ENCODE measurements at regions not wholly inside any gene's neighbourhood (a gene's known extent, or its start where the extent isn't known, plus 50 kb on each side); places are given as distances from the start of the nearest gene placed in this dataset.

DNA sequence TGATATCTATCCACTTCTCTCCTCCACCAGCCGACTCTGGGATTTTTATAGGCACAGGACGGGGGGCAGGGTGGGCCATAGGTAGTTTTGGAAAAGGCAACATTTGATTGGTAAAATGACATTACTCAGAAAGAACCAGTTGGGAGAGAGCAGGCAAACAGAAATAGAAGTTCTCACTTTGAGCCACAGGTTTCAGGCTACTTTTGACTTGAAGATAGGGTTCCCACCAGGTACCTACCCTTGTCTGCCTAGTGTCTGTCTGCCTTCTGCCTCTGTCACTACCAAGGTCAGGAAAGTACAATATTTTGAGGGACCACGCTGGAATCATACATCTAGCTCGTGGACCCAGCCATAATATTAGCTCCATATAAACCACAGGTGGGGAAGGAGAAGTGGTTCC, 412.9 kb upstream of the GRM7 start:
- Histone ChIP-seq H3K4me1 (ENCODE audit: insufficient read depth, low read length, poor library complexity, severe bottlenecking) (no peaks in the 10 kb centered on the region), H3K4me2 (ENCODE audit: low read length) (no peak overlapping the region), H2AFZ (ENCODE audit: low read length) (no peak overlapping the region), H3K36me3 (ENCODE audit: insufficient read depth, low read length) (no peaks in the 10 kb centered on the region), H3K27ac (ENCODE audit: low read depth, low read length, poor library complexity, severe bottlenecking) (no peak overlapping the region), H3K9me3 (ENCODE audit: low read length) (no peaks in the 10 kb centered on the region), H4K20me1 (ENCODE audit: insufficient read depth, low read length) (no peaks in the 10 kb centered on the region), H3K79me2 (ENCODE audit: insufficient read depth, low read depth, low read length) (no peaks in the 10 kb centered on the region), H3K9me2 (ENCODE audit: insufficient read depth, low read length) (no peaks in the 10 kb centered on the region), H3K4me3 (ENCODE audit: low read depth, low read length, poor library complexity, severe bottlenecking) (no peak overlapping the region)
- CTCF ChIA-PET (ENCODE audit: unreplicated experiment), result no interaction called here
- POLR2A ChIA-PET, result interaction anchor here (0.7 kb wide), 1 partner anchor 100 kb away, joined by 3 read pairs; no protein-coding TSS in a partner anchor
- intact Hi-C loops (cut with micrococcal nuclease; ENCODE audit: unreplicated experiment), result no loop called here
- DNase-seq (ENCODE audit: low spot score), result no peak
- TF ChIP-seq, protein P1, sequence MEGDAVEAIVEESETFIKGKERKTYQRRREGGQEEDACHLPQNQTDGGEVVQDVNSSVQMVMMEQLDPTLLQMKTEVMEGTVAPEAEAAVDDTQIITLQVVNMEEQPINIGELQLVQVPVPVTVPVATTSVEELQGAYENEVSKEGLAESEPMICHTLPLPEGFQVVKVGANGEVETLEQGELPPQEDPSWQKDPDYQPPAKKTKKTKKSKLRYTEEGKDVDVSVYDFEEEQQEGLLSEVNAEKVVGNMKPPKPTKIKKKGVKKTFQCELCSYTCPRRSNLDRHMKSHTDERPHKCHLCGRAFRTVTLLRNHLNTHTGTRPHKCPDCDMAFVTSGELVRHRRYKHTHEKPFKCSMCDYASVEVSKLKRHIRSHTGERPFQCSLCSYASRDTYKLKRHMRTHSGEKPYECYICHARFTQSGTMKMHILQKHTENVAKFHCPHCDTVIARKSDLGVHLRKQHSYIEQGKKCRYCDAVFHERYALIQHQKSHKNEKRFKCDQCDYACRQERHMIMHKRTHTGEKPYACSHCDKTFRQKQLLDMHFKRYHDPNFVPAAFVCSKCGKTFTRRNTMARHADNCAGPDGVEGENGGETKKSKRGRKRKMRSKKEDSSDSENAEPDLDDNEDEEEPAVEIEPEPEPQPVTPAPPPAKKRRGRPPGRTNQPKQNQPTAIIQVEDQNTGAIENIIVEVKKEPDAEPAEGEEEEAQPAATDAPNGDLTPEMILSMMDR (conservative IDR thresholded peaks at IDR 0.05; ENCODE audit: low read length), result no peak
- no peak for TF ChIP-seq EZH2phosphoT487 (IDR thresholded peaks at IDR 0.05; ENCODE audit: borderline replicate concordance, low read depth, low read length)
- no TSS peak for BruUV-seq (replicated peaks)

DNA sequence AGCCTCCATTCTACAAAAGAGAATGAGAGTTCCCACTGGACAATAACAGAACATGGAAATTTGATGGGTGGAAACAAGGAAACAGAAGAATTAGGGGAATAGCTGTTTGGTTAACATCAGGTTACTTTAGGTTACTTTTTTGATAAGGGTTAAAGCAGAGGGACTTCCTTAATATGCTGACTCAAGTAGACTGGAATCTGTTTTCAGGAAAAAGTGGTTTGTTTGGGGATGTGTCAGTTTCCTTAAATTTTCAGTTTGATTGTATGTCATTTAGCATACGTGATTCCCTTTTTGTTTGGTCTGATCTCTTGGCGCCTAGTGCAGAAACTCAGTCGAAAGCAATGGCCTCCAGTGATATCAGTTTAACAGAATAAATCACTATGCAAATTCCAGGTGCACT, 411.8 kb upstream of the GRM7 start:
- Histone ChIP-seq H2AFZ (ENCODE audit: low read length) (no peak overlapping the region), H4K20me1 (ENCODE audit: insufficient read depth, low read length) (no peaks in the 10 kb centered on the region), H3K9me3 (ENCODE audit: low read length) (no peaks in the 10 kb centered on the region), H3K79me2 (ENCODE audit: insufficient read depth, low read depth, low read length) (no peaks in the 10 kb centered on the region), H3K4me3 (ENCODE audit: low read depth, low read length, poor library complexity, severe bottlenecking) (no peak overlapping the region), H3K4me2 (ENCODE audit: low read length) (no peak overlapping the region), H3K27ac (ENCODE audit: low read depth, low read length, poor library complexity, severe bottlenecking) (no peak overlapping the region), H3K9me2 (ENCODE audit: insufficient read depth, low read length) (no peaks in the 10 kb centered on the region), H3K4me1 (ENCODE audit: insufficient read depth, low read length, poor library complexity, severe bottlenecking) (no peaks in the 10 kb centered on the region), H3K36me3 (ENCODE audit: insufficient read depth, low read length) (no peaks in the 10 kb centered on the region)
- BruUV-seq (replicated peaks), result no TSS peak
- TF ChIP-seq, protein P1 (conservative IDR thresholded peaks at IDR 0.05; ENCODE audit: low read length), result no peak
- ChIA-PET CTCF (ENCODE audit: unreplicated experiment) (no interaction called here), POLR2A (no interaction called here)
- intact Hi-C loops (cut with micrococcal nuclease; ENCODE audit: unreplicated experiment), result no loop called here
- no peak for DNase-seq (ENCODE audit: low spot score)

DNA sequence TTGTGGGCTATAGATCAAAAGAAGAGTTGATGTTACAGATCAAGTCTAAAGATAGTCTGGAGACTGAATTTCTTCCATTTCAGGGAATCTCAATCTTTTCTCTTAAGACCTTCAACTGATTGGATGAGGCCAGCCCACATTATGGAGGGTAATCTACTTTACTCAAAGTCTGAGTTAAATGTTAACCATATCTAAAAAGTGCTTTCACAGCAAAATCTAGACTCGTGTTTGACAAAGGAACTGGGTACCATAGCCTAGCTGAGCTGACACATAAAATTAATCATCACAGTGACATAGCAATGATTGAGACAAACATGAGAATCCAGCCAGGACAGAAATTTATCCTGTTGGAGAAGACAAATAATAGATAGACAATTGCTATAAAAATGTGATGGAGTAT, 407.9 kb upstream of the GRM7 start:
- Histone ChIP-seq H3K79me2 (ENCODE audit: insufficient read depth, low read depth, low read length) (no peaks in the 10 kb centered on the region), H3K36me3 (ENCODE audit: insufficient read depth, low read length) (no peaks in the 10 kb centered on the region), H3K4me3 (ENCODE audit: low read depth, low read length, poor library complexity, severe bottlenecking) (no peak overlapping the region), H4K20me1 (ENCODE audit: insufficient read depth, low read length) (no peaks in the 10 kb centered on the region), H3K4me1 (ENCODE audit: insufficient read depth, low read length, poor library complexity, severe bottlenecking) (no peaks in the 10 kb centered on the region), H3K4me2 (ENCODE audit: low read length) (no peak overlapping the region), H3K27ac (ENCODE audit: low read depth, low read length, poor library complexity, severe bottlenecking) (no peak overlapping the region), H2AFZ (ENCODE audit: low read length) (no peak overlapping the region), H3K9me2 (ENCODE audit: insufficient read depth, low read length) (no peaks in the 10 kb centered on the region), H3K9me3 (ENCODE audit: low read length) (no peaks in the 10 kb centered on the region)
- ChIA-PET POLR2A (no interaction called here), CTCF (ENCODE audit: unreplicated experiment) (no interaction called here)
- DNase-seq (ENCODE audit: low spot score), result no peak
- BruUV-seq (replicated peaks), result no TSS peak
- intact Hi-C loops (cut with micrococcal nuclease; ENCODE audit: unreplicated experiment), result no loop called here
- TF ChIP-seq, protein P1 (conservative IDR thresholded peaks at IDR 0.05; ENCODE audit: low read length), result no peak
- no peak for TF ChIP-seq EZH2phosphoT487 (IDR thresholded peaks at IDR 0.05; ENCODE audit: borderline replicate concordance, low read depth, low read length)

Measured in OCI-LY7 (cell line).